Gastroesophageal sphincter (tissue), 3 donors: ENCODE measurements at regions not wholly inside any gene's neighbourhood (a gene's known extent, or its start where the extent isn't known, plus 50 kb on each side); places are given as distances from the start of the nearest gene placed in this dataset.

Source experiments
- CTCF ChIP-seq, 4 experiments: fragments of 200-600 bp in 2 of 4; fragments of 450-650 bp in 2 of 4; sonication (generic) in 1 of 4; IDR thresholded peaks; one replicate each; pipeline ENCODE4 v1.5.1; 2017 to 2019; ENCODE audit warnings: antibody characterized with exemption in 4 of 4, mild to moderate bottlenecking in 2 of 4, moderate library complexity in 2 of 4
- EP300 ChIP-seq: sonication (generic); formaldehyde crosslinking; IDR thresholded peaks from one replicate; pipeline ENCODE4 v1.6.1; 2017; ENCODE audit warnings: antibody characterized with exemption, mild to moderate bottlenecking
- POLR2AphosphoS5 ChIP-seq: sonication (generic); formaldehyde crosslinking; IDR thresholded peaks from one replicate; pipeline ENCODE4 v1.6.1; 2017; ENCODE audit warnings: antibody characterized with exemption

DNA sequence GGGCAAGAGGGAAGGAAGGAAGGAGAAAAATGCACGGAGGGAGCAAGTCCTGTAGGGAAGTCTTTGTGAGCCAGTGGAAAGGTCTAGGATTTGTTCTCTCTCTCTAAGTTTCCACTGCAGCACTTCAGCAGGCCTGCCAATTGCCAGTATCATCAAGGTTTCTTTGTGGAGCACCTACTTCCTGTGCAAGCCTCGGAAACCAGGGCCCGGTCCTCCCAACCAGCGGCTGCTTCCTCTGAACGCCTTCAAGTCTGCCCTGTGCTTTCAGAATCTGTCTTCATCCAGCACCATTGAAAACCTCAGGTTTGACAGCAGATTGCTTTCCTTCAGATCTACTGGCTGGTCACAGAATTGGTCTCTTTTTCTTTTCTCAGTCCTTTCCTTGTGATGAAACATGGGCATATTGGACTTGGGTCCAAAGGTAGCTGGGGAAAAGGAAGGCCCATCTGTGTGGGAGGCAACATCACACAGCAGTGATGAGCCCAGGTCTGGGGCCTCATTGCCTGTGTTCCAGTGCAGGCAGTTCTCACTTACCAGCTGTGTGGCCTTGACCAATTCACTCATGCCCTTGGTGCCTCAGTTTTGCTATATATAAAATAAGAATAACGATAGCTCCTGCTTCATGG lies 144.5 kb downstream of the SEC16B start:
- no peak for TF ChIP-seq CTCF (IDR thresholded peaks at IDR 0.05)
- no peak for TF ChIP-seq POLR2AphosphoS5
- no peak for TF ChIP-seq EP300
